Hepatocyte (in vitro differentiated cells): ENCODE measurements at regions not wholly inside any gene's neighbourhood (a gene's known extent, or its start where the extent isn't known, plus 50 kb on each side); places are given as distances from the start of the nearest gene placed in this dataset.

Experiments used
- DNase-seq: peaks from one replicate; pipeline ENCODE4 v3.0.0-alpha.2; 2016; ENCODE audit warnings: low spot score
- H2AFZ ChIP-seq: fragments of 200-600 bp; sonication (generic); 2 replicates; pipeline ENCODE4 v1.6.0; 2016; ENCODE audit warnings: antibody characterized with exemption, mild to moderate bottlenecking
- H3K27ac ChIP-seq: fragments of 200-600 bp; sonication (generic); 2 replicates; pipeline ENCODE4 v1.5.1; 2016; ENCODE audit warnings: mild to moderate bottlenecking
- H3K27me3 ChIP-seq: fragments of 200-600 bp; sonication (generic); 2 replicates; pipeline ENCODE4 v1.6.1; 2016
- H3K36me3 ChIP-seq: fragments of 200-600 bp; sonication (generic); replicated peaks from 2 replicates; pipeline ENCODE4 v1.5.1; 2016; ENCODE audit warnings: low read depth; ENCODE audit not compliant: insufficient read depth
- H3K4me1 ChIP-seq: fragments of 200-600 bp; sonication (generic); 2 replicates; pipeline ENCODE4 v1.5.1; 2016; ENCODE audit warnings: mild to moderate bottlenecking, moderate library complexity; ENCODE audit not compliant: insufficient read depth
- H3K4me2 ChIP-seq: fragments of 200-600 bp; sonication (generic); 2 replicates; pipeline ENCODE4 v1.6.0; 2016
- H3K4me3 ChIP-seq: fragments of 200-600 bp; sonication (generic); 2 replicates; pipeline ENCODE4 v1.5.1; 2016; ENCODE audit warnings: mild to moderate bottlenecking
- H3K79me2 ChIP-seq: fragments of 200-600 bp; sonication (generic); 2 replicates; pipeline ENCODE4 v1.6.0; 2017; ENCODE audit warnings: mild to moderate bottlenecking
- H3K9me2 ChIP-seq: fragments of 200-600 bp; sonication (generic); replicated peaks from 2 replicates; pipeline ENCODE4 v1.6.0; 2017; ENCODE audit warnings: mild to moderate bottlenecking; ENCODE audit not compliant: insufficient read depth
- H3K9me3 ChIP-seq: fragments of 200-600 bp; sonication (generic); 2 replicates; pipeline ENCODE4 v1.5.1; 2016; ENCODE audit warnings: low read depth, mild to moderate bottlenecking
- H4K20me1 ChIP-seq: fragments of 200-600 bp; sonication (generic); 2 replicates; pipeline ENCODE4 v1.6.0; 2016; ENCODE audit warnings: mild to moderate bottlenecking; ENCODE audit not compliant: insufficient read depth, poor library complexity, severe bottlenecking
- EZH2 ChIP-seq: fragments of 200-600 bp; sonication (generic); IDR thresholded peaks from 2 replicates; pipeline ENCODE4 v1.6.1; 2016; ENCODE audit warnings: antibody characterized with exemption, mild to moderate bottlenecking, borderline replicate concordance
- EZH2phosphoT487 ChIP-seq: fragments of 200-600 bp; sonication (generic); IDR thresholded peaks from one replicate; pipeline ENCODE4 v1.6.1; 2018; ENCODE audit warnings: antibody characterized with exemption, mild to moderate bottlenecking, low read depth, moderate library complexity; ENCODE audit not compliant: unreplicated experiment, severe bottlenecking
- WGBS: methylation state at CpG from one replicate; pipeline ENCODE4 v1.1.6; 2016; ENCODE audit warnings: low lambda C conversion rate; ENCODE audit errors: missing lambda C conversion rate; 5-methylcytosine and 5-hydroxymethylcytosine counted together
- TF ChIP-seq, protein P1 (sequence below): fragments of 200-600 bp; sonication (generic); IDR thresholded peaks from 2 replicates; pipeline ENCODE4 v1.5.1; 2016; ENCODE audit warnings: antibody characterized with exemption, mild to moderate bottlenecking; ENCODE audit not compliant: poor library complexity

DNA sequence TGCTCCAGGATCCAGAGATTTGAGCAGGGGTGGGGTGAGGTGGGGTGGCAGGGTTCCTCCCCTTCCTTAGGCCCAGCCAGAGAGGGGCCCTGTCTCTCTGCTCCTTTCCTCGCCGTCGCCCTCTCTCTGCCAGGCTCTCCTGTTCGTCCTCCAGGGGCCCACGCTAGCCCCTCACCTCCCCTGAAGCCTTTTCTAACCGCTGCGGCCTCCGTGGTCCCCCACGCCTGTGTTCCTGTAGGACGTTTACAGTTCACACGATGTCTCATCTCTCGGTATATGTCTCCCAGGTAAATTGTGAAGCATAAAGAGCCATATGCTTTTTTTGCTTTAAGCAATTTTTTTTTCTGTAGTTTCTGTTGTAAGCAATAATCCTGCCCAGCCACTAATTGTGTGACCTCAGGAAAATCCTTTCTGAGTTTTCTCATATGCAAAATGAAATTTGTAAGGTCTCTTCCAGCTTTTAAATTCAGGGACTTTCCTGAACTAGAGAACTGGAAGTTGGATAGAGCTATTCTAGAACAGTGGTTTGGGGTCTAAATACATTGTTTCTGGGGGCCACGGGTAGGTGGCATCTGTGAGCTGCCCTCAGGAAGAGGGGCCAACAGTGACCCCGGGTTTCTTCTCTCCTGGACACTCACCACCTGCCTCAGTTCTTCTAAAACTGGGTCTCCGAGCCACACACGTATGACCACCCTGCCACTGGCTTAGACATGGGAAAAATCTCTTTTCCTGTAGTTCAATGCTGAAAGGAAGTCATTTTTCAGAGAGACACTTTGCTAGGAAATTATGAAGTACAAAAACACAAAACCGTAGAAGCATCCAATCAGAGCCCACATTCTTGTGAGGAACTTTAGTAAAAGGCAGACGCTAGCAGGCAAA, 50.2 kb upstream of the ZNF366 start:
- H3K4me2 ChIP-seq, result peak overlapping the region; percentile 87
- TF ChIP-seq EZH2, result no peak
- TF ChIP-seq, protein P1, sequence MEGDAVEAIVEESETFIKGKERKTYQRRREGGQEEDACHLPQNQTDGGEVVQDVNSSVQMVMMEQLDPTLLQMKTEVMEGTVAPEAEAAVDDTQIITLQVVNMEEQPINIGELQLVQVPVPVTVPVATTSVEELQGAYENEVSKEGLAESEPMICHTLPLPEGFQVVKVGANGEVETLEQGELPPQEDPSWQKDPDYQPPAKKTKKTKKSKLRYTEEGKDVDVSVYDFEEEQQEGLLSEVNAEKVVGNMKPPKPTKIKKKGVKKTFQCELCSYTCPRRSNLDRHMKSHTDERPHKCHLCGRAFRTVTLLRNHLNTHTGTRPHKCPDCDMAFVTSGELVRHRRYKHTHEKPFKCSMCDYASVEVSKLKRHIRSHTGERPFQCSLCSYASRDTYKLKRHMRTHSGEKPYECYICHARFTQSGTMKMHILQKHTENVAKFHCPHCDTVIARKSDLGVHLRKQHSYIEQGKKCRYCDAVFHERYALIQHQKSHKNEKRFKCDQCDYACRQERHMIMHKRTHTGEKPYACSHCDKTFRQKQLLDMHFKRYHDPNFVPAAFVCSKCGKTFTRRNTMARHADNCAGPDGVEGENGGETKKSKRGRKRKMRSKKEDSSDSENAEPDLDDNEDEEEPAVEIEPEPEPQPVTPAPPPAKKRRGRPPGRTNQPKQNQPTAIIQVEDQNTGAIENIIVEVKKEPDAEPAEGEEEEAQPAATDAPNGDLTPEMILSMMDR, result no peak
- no peak for TF ChIP-seq EZH2phosphoT487

More for the DNA sequence above, 50.2 kb upstream of the ZNF366 start:
- Histone ChIP-seq H2AFZ (peak overlapping the region; percentile 60), H3K27me3 (no peaks in the 10 kb centered on the region), H3K27ac (peak overlapping the region; percentile 90), H3K36me3 (no peaks in the 10 kb centered on the region), H3K4me1 (peaks cover 22% of the 10 kb centered on the region), H3K9me2 (no peaks in the 10 kb centered on the region), H3K4me3 (no peak overlapping the region), H3K79me2 (no peaks in the 10 kb centered on the region), H3K9me3 (no peaks in the 10 kb centered on the region), H4K20me1 (no peaks in the 10 kb centered on the region)
- 48% methylated on average over 18 of the region's 18 CpGs for WGBS
- DNase-seq, result no peak
